Astrocyte of the cerebellum (primary cell): ENCODE measurements at regions not wholly inside any gene's neighbourhood (a gene's known extent, or its start where the extent isn't known, plus 50 kb on each side); places are given as distances from the start of the nearest gene placed in this dataset.

ENCODE experiments used
- DNase-seq: peaks from one replicate; pipeline ENCODE4 v3.0.0-alpha.2; 2011; ENCODE audit warnings: low read depth
- H3K4me3 ChIP-seq: 2 replicates; pipeline ENCODE4 v1.5.1; 2011; ENCODE audit warnings: mild to moderate bottlenecking, low read depth, low read length, moderate library complexity
- in situ Hi-C: cut with HindIII; loops from 2 replicates; pipeline ENCODE4 v1.10.0; 2017; ENCODE audit warnings: low sequenced_read_pairs
- TF ChIP-seq, protein P1 (sequence below): IDR thresholded peaks from 2 replicates; pipeline ENCODE4 v1.5.1; 2012; ENCODE audit warnings: low read length, low read depth, moderate library complexity, mild to moderate bottlenecking; ENCODE audit errors: missing control alignments

DNA sequence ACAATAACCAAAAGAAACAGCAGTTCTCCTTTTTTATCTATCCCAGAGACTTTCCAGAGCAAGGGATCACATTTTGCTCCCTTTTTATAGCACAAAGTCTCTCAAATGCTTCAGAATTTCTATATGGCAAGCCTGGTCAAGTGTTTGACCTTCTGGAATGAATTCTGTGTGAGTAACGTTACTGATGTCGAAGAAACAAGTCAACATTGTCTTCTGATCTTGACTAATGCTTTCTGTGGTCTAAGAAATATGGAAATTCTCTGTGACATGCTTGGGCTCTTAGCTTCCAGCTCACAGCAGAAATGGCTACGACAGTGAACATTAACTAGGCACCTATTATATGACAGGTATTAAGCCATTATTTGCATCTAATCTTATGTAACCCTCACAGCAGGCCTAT, 411.7 kb downstream of the CADM1 start:
- H3K4me3 ChIP-seq, result no peak overlapping the region
- TF ChIP-seq, protein P1, sequence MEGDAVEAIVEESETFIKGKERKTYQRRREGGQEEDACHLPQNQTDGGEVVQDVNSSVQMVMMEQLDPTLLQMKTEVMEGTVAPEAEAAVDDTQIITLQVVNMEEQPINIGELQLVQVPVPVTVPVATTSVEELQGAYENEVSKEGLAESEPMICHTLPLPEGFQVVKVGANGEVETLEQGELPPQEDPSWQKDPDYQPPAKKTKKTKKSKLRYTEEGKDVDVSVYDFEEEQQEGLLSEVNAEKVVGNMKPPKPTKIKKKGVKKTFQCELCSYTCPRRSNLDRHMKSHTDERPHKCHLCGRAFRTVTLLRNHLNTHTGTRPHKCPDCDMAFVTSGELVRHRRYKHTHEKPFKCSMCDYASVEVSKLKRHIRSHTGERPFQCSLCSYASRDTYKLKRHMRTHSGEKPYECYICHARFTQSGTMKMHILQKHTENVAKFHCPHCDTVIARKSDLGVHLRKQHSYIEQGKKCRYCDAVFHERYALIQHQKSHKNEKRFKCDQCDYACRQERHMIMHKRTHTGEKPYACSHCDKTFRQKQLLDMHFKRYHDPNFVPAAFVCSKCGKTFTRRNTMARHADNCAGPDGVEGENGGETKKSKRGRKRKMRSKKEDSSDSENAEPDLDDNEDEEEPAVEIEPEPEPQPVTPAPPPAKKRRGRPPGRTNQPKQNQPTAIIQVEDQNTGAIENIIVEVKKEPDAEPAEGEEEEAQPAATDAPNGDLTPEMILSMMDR, result no peak
- no peak for DNase-seq
- in situ Hi-C loops, result no loop called here

DNA sequence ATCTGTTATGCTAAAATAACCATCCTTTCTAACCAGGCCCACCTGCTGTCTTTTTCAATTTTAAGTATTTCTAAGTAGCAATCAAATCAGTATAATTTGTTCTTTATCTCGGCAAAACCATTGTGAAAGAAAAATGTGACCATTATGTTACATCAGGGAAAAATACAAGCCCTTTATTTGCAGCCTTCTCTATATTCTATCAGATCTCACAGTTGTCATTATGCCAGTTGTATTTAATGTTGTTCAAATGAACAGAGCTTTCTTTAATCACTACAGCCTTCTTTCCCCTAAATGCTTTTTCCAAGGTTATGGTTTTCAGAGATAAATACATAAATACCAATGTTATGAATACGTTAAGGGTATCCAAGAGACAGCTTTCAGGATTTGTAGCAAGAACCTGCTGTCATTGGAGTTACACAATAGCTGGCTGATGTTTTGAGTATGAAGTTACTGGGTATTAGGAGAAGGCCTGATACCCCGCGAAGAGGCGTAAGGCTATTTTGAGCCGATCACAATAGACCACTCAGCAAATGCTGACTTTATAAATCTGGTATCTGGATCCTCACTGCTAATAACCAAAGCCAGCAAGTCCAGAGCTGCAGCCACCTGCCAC, 406.3 kb downstream of the CADM1 start:
- H3K4me3 ChIP-seq, result no peak overlapping the region
- TF ChIP-seq, protein P1, result no peak
- no peak for DNase-seq
- in situ Hi-C loops, result no loop called here

DNA sequence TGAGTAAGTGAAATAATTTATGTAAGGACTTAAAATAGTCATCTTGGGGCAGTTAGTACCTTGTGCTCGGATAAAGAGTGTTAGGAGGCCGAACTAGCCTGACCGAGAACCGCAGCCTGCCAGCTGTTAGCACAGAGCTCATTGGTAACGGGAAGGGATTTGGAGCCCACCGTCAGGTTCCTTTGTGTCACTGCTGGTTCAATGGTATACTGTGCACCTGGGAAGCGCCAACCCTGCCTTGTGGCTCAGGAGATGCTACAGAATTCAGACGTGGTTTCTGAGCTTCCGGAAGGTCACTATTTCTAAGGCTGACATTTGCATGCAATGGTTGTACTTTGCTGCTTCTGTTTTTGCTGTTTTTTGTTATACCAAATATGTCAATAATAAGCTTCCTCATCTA, 403.5 kb downstream of the CADM1 start:
- in situ Hi-C loops, result no loop called here

DNA sequence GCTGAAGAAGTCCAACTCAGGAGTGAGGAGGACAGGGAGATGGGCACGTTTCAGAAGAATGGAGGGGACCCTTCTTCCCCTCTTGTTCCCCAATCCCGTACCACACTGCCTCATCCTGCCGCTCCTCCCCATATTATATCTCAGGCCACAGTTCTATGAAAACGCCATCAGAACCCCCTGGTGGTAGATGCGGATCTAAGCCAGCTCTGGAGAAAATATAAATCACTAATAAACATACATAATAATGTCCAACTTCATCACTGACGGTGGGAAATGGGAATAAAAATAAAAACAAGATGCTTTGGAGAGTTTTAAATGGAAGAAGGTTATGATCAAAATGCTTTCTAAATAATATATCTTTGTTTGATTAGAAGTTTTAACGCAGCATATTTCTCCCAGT, 400.3 kb downstream of the CADM1 start:
- in situ Hi-C loops, result no loop called here
- no peak overlapping the region for H3K4me3 ChIP-seq
- TF ChIP-seq, protein P1, result no peak
- DNase-seq, result no peak

More for the DNA sequence above, 403.5 kb downstream of the CADM1 start:
- DNase-seq, result no peak
- TF ChIP-seq, protein P1, result no peak
- no peak overlapping the region for H3K4me3 ChIP-seq

DNA sequence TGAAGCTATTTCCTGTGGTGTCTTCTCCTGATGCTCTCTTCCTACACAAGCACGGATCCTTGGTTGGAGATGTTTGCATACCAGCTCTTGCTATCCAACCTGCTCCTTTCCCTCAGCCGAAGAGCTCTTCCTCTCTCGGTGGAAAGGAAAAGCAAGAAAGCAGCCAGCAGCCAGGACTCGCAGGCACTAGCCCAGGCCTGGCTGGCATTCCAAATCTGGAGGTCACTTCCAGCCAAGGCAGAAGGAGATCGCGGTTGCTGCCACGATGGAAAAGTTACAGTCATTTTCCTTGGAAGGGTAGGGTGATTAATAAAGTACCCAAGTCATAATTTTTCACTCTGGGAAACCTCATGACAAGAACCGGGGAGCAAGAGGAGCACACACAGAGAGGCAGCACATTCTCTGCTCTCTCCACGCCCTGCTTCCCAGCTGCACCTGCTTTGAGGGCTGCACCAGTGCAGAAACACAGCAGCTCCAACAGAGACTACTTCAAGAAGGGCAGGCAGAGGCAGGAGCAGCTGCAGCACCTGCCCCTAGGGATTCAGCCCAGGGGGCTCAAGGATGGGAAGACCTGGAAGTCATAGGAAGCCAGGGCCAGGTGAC, 399.3 kb downstream of the CADM1 start:
- TF ChIP-seq, protein P1, result no peak
- no peak for DNase-seq
- in situ Hi-C loops, result no loop called here
- no peak overlapping the region for H3K4me3 ChIP-seq

DNA sequence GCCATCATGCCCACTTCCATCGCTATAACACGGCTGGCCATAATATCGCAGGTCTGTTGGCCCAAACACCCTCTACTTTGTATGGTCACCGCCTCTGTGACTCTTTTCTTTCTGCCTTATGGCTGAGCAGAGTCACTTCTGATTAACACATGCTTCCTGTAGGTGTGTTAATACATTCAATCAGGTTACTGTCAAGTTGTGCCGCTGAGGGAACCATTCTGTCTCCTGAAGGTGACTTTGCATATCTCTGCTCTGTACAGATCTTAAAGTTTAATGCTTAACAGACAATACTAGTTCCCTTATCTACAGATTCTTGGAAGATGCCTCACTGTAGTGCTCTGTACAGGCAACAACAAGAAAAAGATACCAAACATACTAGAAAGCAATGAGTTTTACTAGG, 393.1 kb downstream of the CADM1 start:
- in situ Hi-C loops, result no loop called here
- no peak for DNase-seq
- TF ChIP-seq, protein P1, result no peak
- no peak overlapping the region for H3K4me3 ChIP-seq
